CD14-positive monocyte (primary cell): ENCODE measurements at regions not wholly inside any gene's neighbourhood (a gene's known extent, or its start where the extent isn't known, plus 50 kb on each side); places are given as distances from the start of the nearest gene placed in this dataset.

Source experiments
- DNase-seq, 3 donors: peaks; one replicate each; pipeline ENCODE4 v3.0.0-alpha.2; 2011 to 2022
- H2AFZ ChIP-seq: 2 replicates; pipeline ENCODE4 v1.6.0; 2012; ENCODE audit warnings: mild to moderate bottlenecking, low read depth, low read length, inconsistent platforms; ENCODE audit not compliant: insufficient read depth, poor library complexity, severe bottlenecking
- H3K27ac ChIP-seq, 2 donors: 1 replicate in 1 of 2; 2 replicates in 1 of 2; pipeline ENCODE4 v1.5.1; 2012 to 2013; ENCODE audit warnings: low read length in 2 of 2, control low read depth in 1 of 2, inconsistent platforms in 1 of 2, low read depth in 1 of 2, mild to moderate bottlenecking in 1 of 2
- H3K27me3 ChIP-seq, 2 donors: one replicate each; pipeline versions ENCODE4 v1.6.0 to v1.6.1; 2011 to 2013; ENCODE audit warnings: low read length in 2 of 2; ENCODE audit not compliant: control insufficient read depth in 2 of 2, insufficient read depth in 2 of 2
- H3K36me3 ChIP-seq, 2 donors: replicated peaks in 1 of 2; 1 replicate in 1 of 2; 2 replicates in 1 of 2; pipeline versions ENCODE4 v1.5.1 to v1.6.1; 2012 to 2013; ENCODE audit warnings: low read length in 2 of 2, control low read depth in 1 of 2, inconsistent platforms in 1 of 2, mild to moderate bottlenecking in 1 of 2; ENCODE audit not compliant: insufficient read depth in 2 of 2, control insufficient read depth in 1 of 2
- H3K4me1 ChIP-seq, 2 donors: 1 replicate in 1 of 2; 2 replicates in 1 of 2; pipeline versions ENCODE4 v1.5.1 to v1.6.1; 2012 to 2013; ENCODE audit warnings: low read length in 2 of 2, control low read depth in 1 of 2, inconsistent platforms in 1 of 2, mild to moderate bottlenecking in 1 of 2, moderate library complexity in 1 of 2; ENCODE audit not compliant: insufficient read depth in 2 of 2, control insufficient read depth in 1 of 2
- H3K4me2 ChIP-seq: replicated peaks from 2 replicates; pipeline ENCODE3; 2012; ENCODE audit warnings: low read length, moderate library complexity, mild to moderate bottlenecking; ENCODE audit not compliant: poor library complexity, severe bottlenecking; ENCODE audit errors: extremely low read depth
- H3K4me3 ChIP-seq, 3 experiments: fragments of 200-600 bp in 1 of 3; sonication (generic) in 1 of 3; replicated peaks in 1 of 3; 1 replicate in 2 of 3; 2 replicates in 1 of 3; pipeline ENCODE4 v1.5.1; 2011 to 2013; ENCODE audit warnings: low read length in 3 of 3, mild to moderate bottlenecking in 3 of 3, control low read depth in 2 of 3, low read depth in 2 of 3, inconsistent platforms in 1 of 3, moderate library complexity in 1 of 3
- H3K79me2 ChIP-seq: 2 replicates; pipeline ENCODE4 v1.6.0; 2012; ENCODE audit warnings: mild to moderate bottlenecking, control low read depth, inconsistent platforms, low read length, moderate library complexity; ENCODE audit not compliant: insufficient read depth
- H3K9ac ChIP-seq: 2 replicates; pipeline ENCODE4 v1.6.0; 2017; ENCODE audit warnings: low read length, mild to moderate bottlenecking; ENCODE audit not compliant: insufficient read depth, poor library complexity, severe bottlenecking
- H3K9me3 ChIP-seq, 2 donors: replicated peaks in 1 of 2; 1 replicate in 1 of 2; 2 replicates in 1 of 2; pipeline versions ENCODE4 v1.5.1 to v1.6.1; 2012 to 2013; ENCODE audit warnings: low read length in 2 of 2, control low read depth in 1 of 2; ENCODE audit not compliant: control insufficient read depth in 1 of 2, insufficient read depth in 1 of 2
- H4K20me1 ChIP-seq: 2 replicates; pipeline ENCODE4 v1.6.0; 2012; ENCODE audit warnings: mild to moderate bottlenecking, low read length, control low read depth, moderate library complexity; ENCODE audit not compliant: insufficient read depth
- H3K27ac Mint-ChIP-seq, 7 donors: one replicate each; pipeline ENCODE4 v1.8.0; 2020; ENCODE audit warnings: mild to moderate bottlenecking in 7 of 7, mixed read lengths in 7 of 7, moderate library complexity in 6 of 7, inconsistent platforms in 2 of 7
- H3K27me3 Mint-ChIP-seq, 3 donors: one replicate each; pipeline ENCODE4 v1.8.0; 2021 to 2022; ENCODE audit warnings: low read depth in 3 of 3, mild to moderate bottlenecking in 3 of 3, mixed read lengths in 3 of 3, moderate library complexity in 3 of 3, inconsistent platforms in 1 of 3
- H3K36me3 Mint-ChIP-seq, 2 donors: one replicate each; pipeline ENCODE4 v1.8.0; 2020; ENCODE audit warnings: mixed read lengths in 2 of 2, inconsistent platforms in 1 of 2, mild to moderate bottlenecking in 1 of 2
- H3K4me1 Mint-ChIP-seq: one replicate; pipeline ENCODE4 v1.8.0; 2020; ENCODE audit warnings: mild to moderate bottlenecking, mixed read lengths
- H3K4me3 Mint-ChIP-seq, 2 donors: one replicate each; pipeline ENCODE4 v1.8.0; 2020; ENCODE audit warnings: mild to moderate bottlenecking in 2 of 2, mixed read lengths in 2 of 2, moderate library complexity in 1 of 2
- H3K9me3 Mint-ChIP-seq, 7 donors: one replicate each; pipeline ENCODE4 v1.8.0; 2020 to 2022; ENCODE audit warnings: mixed read lengths in 7 of 7, mild to moderate bottlenecking in 6 of 7, moderate library complexity in 6 of 7, inconsistent platforms in 2 of 7
- WGBS: methylation state at CpG from one replicate; pipeline ENCODE4 v1.1.5; 2013; ENCODE audit warnings: missing lambda C conversion rate; ENCODE audit not compliant: insufficient coverage; 5-methylcytosine and 5-hydroxymethylcytosine counted together
- intact Hi-C, 2 donors: fragments of 100-400 bp; cut with micrococcal nuclease; formaldehyde crosslinking; loops; one replicate each; pipeline versions ENCODE4 v1.15.0 to v1.15.1; 2023
- TF ChIP-seq, protein P1 (sequence below): fragments of 200-600 bp; IDR thresholded peaks from one replicate; pipeline ENCODE4 v1.8.0; 2022; ENCODE audit warnings: antibody characterized with exemption, mild to moderate bottlenecking

DNA sequence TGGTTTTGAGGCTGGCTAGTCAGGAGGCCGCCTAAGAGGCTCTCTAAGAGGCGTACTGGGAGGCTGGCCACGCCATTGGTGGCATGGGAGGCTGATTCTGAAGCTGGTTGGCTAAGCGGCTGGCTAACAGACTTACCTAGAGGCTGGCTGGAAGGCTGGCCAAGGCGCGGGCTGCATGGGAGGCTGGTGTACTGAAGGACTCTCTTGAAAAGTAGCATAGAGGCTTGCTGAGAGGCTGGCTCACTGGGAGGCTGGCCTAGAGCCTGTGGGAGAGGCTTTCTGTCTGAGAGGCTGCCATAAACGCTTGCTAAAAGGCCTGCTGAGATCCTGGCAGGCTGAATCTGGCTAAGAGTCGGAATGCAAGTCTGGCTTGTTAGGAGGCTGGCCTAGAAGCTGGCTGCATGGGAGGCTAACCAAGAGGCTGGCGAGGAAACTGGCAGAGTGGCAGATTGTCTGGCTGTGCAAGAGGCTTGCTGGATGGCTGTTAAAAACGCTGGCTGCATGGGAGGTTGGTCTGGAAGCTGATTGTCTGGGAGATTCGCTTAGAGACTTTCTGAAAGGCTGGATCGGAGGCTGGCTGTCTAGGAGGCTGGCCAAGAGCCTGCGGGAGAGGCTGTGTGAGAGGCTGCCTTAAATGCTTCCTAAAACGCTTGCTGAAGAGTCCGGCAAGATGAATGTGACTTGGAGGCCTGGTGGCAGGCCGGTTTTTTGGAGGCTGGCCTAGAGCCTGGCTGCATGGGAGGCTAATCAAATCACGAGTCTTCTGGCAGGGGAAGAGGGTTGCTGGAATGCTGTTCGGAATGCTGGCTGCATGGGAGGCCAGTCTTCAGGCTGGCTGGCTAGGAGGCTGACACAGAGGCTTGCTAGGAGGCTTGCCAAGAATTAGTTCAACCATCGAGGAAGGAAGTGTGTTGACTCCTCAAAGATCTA lies 134.2 kb downstream of the OR13A1 start:
- no peaks in the 10 kb centered on the region for H3K4me1 Mint-ChIP-seq
- peaks cover 0 to 3% (median 0%) of the 10 kb centered on the region in 7 donors for H3K9me3 Mint-ChIP-seq
- Histone ChIP-seq H3K4me1 (no peaks in the 10 kb centered on the region), H4K20me1 (no peaks in the 10 kb centered on the region), H3K79me2 (no peaks in the 10 kb centered on the region), H3K9ac (no peak overlapping the region), H3K27me3 (no peaks in the 10 kb centered on the region), H3K9me3 (no peaks in the 10 kb centered on the region), H3K4me2 (no peak overlapping the region), H3K36me3 (no peaks in the 10 kb centered on the region), H3K27ac (no peak overlapping the region), H3K4me3 (no peak overlapping the region), H2AFZ (no peak overlapping the region)
- no peak for DNase-seq
- H3K36me3 Mint-ChIP-seq = no peaks in the 10 kb centered on the region
- H3K27me3 Mint-ChIP-seq = peaks cover 0 to 2% (median 2%) of the 10 kb centered on the region in 3 donors
- no peak overlapping the region for H3K27ac Mint-ChIP-seq
- TF ChIP-seq, protein P1, sequence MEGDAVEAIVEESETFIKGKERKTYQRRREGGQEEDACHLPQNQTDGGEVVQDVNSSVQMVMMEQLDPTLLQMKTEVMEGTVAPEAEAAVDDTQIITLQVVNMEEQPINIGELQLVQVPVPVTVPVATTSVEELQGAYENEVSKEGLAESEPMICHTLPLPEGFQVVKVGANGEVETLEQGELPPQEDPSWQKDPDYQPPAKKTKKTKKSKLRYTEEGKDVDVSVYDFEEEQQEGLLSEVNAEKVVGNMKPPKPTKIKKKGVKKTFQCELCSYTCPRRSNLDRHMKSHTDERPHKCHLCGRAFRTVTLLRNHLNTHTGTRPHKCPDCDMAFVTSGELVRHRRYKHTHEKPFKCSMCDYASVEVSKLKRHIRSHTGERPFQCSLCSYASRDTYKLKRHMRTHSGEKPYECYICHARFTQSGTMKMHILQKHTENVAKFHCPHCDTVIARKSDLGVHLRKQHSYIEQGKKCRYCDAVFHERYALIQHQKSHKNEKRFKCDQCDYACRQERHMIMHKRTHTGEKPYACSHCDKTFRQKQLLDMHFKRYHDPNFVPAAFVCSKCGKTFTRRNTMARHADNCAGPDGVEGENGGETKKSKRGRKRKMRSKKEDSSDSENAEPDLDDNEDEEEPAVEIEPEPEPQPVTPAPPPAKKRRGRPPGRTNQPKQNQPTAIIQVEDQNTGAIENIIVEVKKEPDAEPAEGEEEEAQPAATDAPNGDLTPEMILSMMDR = no peak
- WGBS = 96% methylated on average over 18 of the region's 19 CpGs
- intact Hi-C loops = no loop called here
- H3K4me3 Mint-ChIP-seq = no peak overlapping the region

DNA sequence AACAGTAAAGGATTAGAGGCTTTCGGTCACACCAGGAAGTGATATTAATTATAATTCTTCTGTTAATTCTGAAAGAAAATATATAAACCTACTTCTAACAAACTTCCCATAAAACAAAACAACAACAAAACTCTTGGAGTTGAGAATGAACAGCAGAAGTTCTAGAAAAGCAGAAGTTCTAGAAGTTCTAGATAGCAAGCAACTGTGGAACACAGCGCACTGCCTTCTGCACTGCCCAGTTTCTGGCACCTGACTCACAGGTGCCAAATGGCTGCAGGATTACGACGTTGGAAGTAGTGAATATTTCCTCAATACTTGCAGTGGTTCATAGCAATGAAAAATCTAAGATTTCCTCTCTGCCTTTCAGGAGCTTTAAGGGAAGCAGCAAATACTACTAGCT lies 132.2 kb downstream of the OR13A1 start:
- Histone ChIP-seq H3K36me3 (no peaks in the 10 kb centered on the region), H3K9ac (no peak overlapping the region), H3K27ac (no peak overlapping the region), H3K79me2 (no peaks in the 10 kb centered on the region), H3K4me3 (no peak overlapping the region), H4K20me1 (no peaks in the 10 kb centered on the region), H3K27me3 (no peaks in the 10 kb centered on the region), H2AFZ (no peak overlapping the region), H3K4me2 (no peak overlapping the region), H3K9me3 (no peaks in the 10 kb centered on the region), H3K4me1 (no peaks in the 10 kb centered on the region)
- H3K9me3 Mint-ChIP-seq = peaks cover 0 to 3% (median 0%) of the 10 kb centered on the region in 7 donors
- WGBS = 80% methylated on average over 2 of the region's 4 CpGs
- H3K27ac Mint-ChIP-seq = no peak overlapping the region
- TF ChIP-seq, protein P1 = no peak
- H3K27me3 Mint-ChIP-seq = peaks cover 0 to 2% (median 2%) of the 10 kb centered on the region in 3 donors
- no peak overlapping the region for H3K4me3 Mint-ChIP-seq
- no peaks in the 10 kb centered on the region for H3K36me3 Mint-ChIP-seq
- no peaks in the 10 kb centered on the region for H3K4me1 Mint-ChIP-seq
- DNase-seq = no peak
- intact Hi-C loops = no loop called here
